ENCODE measurements at regions not wholly inside any gene's neighbourhood (a gene's known extent, or its start where the extent isn't known, plus 50 kb on each side); places are given as distances from the start of the nearest gene placed in this dataset.
A peak's percentile ranks its signal among the peaks of the same experiment; 100 is the strongest.

- DNase-seq: no peak
Observed at GRCh38 chr20:39851459-39851858, 837.6 kb downstream of the MAFB start.

GRCh38 chr20:39850821-39851330 is 838.2 kb downstream of the MAFB start:
- DNase-seq: no peak

GRCh38 chr20:39850246-39850645 is 838.8 kb downstream of the MAFB start:
- DNase-seq: no peak

- peak; percentile 48 for DNase-seq
Observed at GRCh38 chr20:39849664-39850063, 839.4 kb downstream of the MAFB start.

GRCh38 chr20:39849171-39849570 is 839.9 kb downstream of the MAFB start:
- DNase-seq: no peak

GRCh38 chr20:39839399-39840119 is 849.5 kb downstream of the MAFB start:
- DNase-seq: no peak

- DNase-seq: no peak
Observed at GRCh38 chr20:39837561-39837960, 851.5 kb downstream of the MAFB start.

- no peak for DNase-seq
Observed at GRCh38 chr20:39835130-39835842, 853.8 kb downstream of the MAFB start.

- DNase-seq: no peak
Observed at GRCh38 chr20:39830903-39831302, 858.1 kb downstream of the MAFB start.

- DNase-seq: no peak
Observed at GRCh38 chr20:39829661-39830060, 859.4 kb downstream of the MAFB start.

- DNase-seq: peak; percentile 2
Observed at GRCh38 chr20:39829256-39829655, 859.8 kb downstream of the MAFB start.

- no peak for DNase-seq
Observed at GRCh38 chr20:39825950-39826349, 863.1 kb downstream of the MAFB start.

- DNase-seq: no peak
Observed at GRCh38 chr20:39825524-39825923, 863.4 kb downstream of the DHX35 start.

GRCh38 chr20:39823224-39823623 is 861.1 kb downstream of the DHX35 start:
- DNase-seq: no peak

GRCh38 chr20:39822667-39823066 is 860.5 kb downstream of the DHX35 start:
- no peak for DNase-seq

GRCh38 chr20:39813190-39813829 is 851.2 kb downstream of the DHX35 start:
- no peak for DNase-seq

GRCh38 chr20:39812116-39812515 is 850.0 kb downstream of the DHX35 start:
- DNase-seq: no peak

GRCh38 chr20:39810309-39810708 is 848.2 kb downstream of the DHX35 start:
- DNase-seq: no peak

GRCh38 chr20:39808613-39809012 is 846.5 kb downstream of the DHX35 start:
- DNase-seq: no peak

GRCh38 chr20:39800548-39800947 is 838.4 kb downstream of the DHX35 start:
- no peak for DNase-seq

- no peak for DNase-seq
Observed at GRCh38 chr20:39800111-39800510, 838.0 kb downstream of the DHX35 start.

- no peak for DNase-seq
Observed at GRCh38 chr20:39799366-39799965, 837.3 kb downstream of the DHX35 start.
